Esophagus muscularis mucosa (tissue), 4 donors: ENCODE measurements at regions not wholly inside any gene's neighbourhood (a gene's known extent, or its start where the extent isn't known, plus 50 kb on each side); places are given as distances from the start of the nearest gene placed in this dataset.

ENCODE experiments used
- CTCF ChIP-seq, 3 experiments: fragments of 200-600 bp in 2 of 3; fragments of 450-650 bp in 1 of 3; sonication (generic) in 2 of 3; IDR thresholded peaks; one replicate each; pipeline ENCODE4 v1.5.1; 2017 to 2019; ENCODE audit warnings: antibody characterized with exemption in 3 of 3, mild to moderate bottlenecking in 2 of 3, moderate library complexity in 1 of 3
- EP300 ChIP-seq: sonication (generic); formaldehyde crosslinking; IDR thresholded peaks from one replicate; pipeline ENCODE4 v1.6.1; 2017; ENCODE audit warnings: antibody characterized with exemption
- POLR2A ChIP-seq: fragments of 450-650 bp; IDR thresholded peaks from one replicate; pipeline ENCODE4 v1.6.1; 2017; ENCODE audit warnings: antibody characterized with exemption, moderate library complexity, mild to moderate bottlenecking, low read depth
- POLR2AphosphoS5 ChIP-seq, 2 donors: sonication (generic); formaldehyde crosslinking; IDR thresholded peaks; one replicate each; pipeline ENCODE4 v1.6.1; 2017; ENCODE audit warnings: antibody characterized with exemption in 2 of 2

DNA sequence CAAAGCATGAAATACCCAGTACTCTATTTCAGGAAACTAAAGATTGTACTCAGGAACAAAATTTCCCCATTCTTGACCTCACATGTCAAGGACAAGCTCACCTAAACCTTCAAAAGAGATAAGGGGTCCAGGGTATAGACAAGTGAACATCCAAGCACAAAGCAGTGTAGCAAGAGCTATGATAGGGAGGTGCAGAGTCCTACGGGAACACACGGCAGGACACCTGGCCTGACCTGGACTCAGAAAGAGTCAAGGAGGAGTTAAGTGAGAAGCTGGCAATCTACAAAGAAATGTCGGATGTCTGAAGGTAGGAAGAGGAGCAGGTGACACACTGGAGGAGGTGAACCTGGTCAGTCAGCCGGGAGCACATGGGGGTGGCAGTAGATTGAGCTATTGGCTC lies 67.1 kb upstream of the LDLRAD3 start:
- TF ChIP-seq CTCF (IDR thresholded peaks at IDR 0.05) (no peak), EP300 (no peak), POLR2A (no peak), POLR2AphosphoS5 (IDR thresholded peaks at IDR 0.05) (no peak)
